H9 (cell line): ENCODE measurements at regions not wholly inside any gene's neighbourhood (a gene's known extent, or its start where the extent isn't known, plus 50 kb on each side); places are given as distances from the start of the nearest gene placed in this dataset.

Experiments
- DNase-seq: peaks from one replicate; pipeline ENCODE4 v3.0.0-alpha.2; 2017
- H2AFZ ChIP-seq: one replicate; pipeline ENCODE4 v1.6.1; 2013; ENCODE audit warnings: mild to moderate bottlenecking, low read length, control low read depth, moderate library complexity
- H2AK5ac ChIP-seq: 2 replicates; pipeline ENCODE4 v1.6.1; 2013; ENCODE audit warnings: low read length, control low read depth, mixed read lengths; ENCODE audit not compliant: insufficient read length
- H2BK120ac ChIP-seq: one replicate; pipeline ENCODE4 v1.6.1; 2013; ENCODE audit warnings: low read depth, mild to moderate bottlenecking, low read length, control low read depth, inconsistent platforms; ENCODE audit not compliant: poor library complexity, severe bottlenecking
- H2BK12ac ChIP-seq: 2 replicates; pipeline ENCODE4 v1.6.1; 2013; ENCODE audit warnings: low read length, control low read depth, mixed read lengths, low read depth; ENCODE audit not compliant: insufficient read length
- H2BK15ac ChIP-seq: 2 replicates; pipeline ENCODE4 v1.6.1; 2013; ENCODE audit warnings: low read depth, low read length, control low read depth
- H2BK20ac ChIP-seq: one replicate; pipeline ENCODE4 v1.6.1; 2013; ENCODE audit warnings: low read depth, mild to moderate bottlenecking, low read length, control low read depth, inconsistent platforms; ENCODE audit not compliant: poor library complexity, severe bottlenecking
- H2BK5ac ChIP-seq: 2 replicates; pipeline ENCODE4 v1.6.1; 2013; ENCODE audit warnings: low read length, control low read depth, mixed read lengths; ENCODE audit not compliant: insufficient read length
- H3K14ac ChIP-seq: 2 replicates; pipeline ENCODE4 v1.6.1; 2013; ENCODE audit warnings: low read length, control low read depth; ENCODE audit not compliant: insufficient read depth
- H3K18ac ChIP-seq: 2 replicates; pipeline ENCODE4 v1.6.1; 2013; ENCODE audit warnings: low read depth, mild to moderate bottlenecking, mixed read lengths, low read length, control low read depth; ENCODE audit not compliant: insufficient read length
- H3K23ac ChIP-seq: 2 replicates; pipeline ENCODE4 v1.6.1; 2013; ENCODE audit warnings: low read length, control low read depth, mixed read lengths, low read depth; ENCODE audit not compliant: insufficient read length
- H3K23me2 ChIP-seq: 2 replicates; pipeline ENCODE4 v1.6.1; 2013; ENCODE audit warnings: low read depth, mild to moderate bottlenecking, mixed read lengths, low read length, control low read depth; ENCODE audit not compliant: insufficient read length, poor library complexity, severe bottlenecking
- H3K27ac ChIP-seq: 2 replicates; pipeline ENCODE4 v1.5.1; 2013; ENCODE audit warnings: low read length, control low read depth, mixed read lengths, low read depth; ENCODE audit not compliant: insufficient read length
- H3K27me3 ChIP-seq: 2 replicates; pipeline ENCODE4 v1.6.1; 2013; ENCODE audit warnings: low read length, control low read depth, inconsistent platforms; ENCODE audit not compliant: insufficient read depth
- H3K4ac ChIP-seq: 2 replicates; pipeline ENCODE4 v1.6.1; 2013; ENCODE audit warnings: low read depth, mild to moderate bottlenecking, control low read depth, inconsistent platforms, low read length, moderate library complexity
- H3K4me1 ChIP-seq: 2 replicates; pipeline ENCODE4 v1.6.1; 2013; ENCODE audit warnings: low read length, control low read depth, inconsistent platforms; ENCODE audit not compliant: insufficient read depth
- H3K4me2 ChIP-seq: 2 replicates; pipeline ENCODE4 v1.6.1; 2013; ENCODE audit warnings: low read length, control low read depth, mixed read lengths; ENCODE audit not compliant: insufficient read length, insufficient read depth
- H3K56ac ChIP-seq: 2 replicates; pipeline ENCODE4 v1.6.1; 2013; ENCODE audit warnings: low read depth, mild to moderate bottlenecking, mixed read lengths, low read length, control low read depth; ENCODE audit not compliant: insufficient read length
- H3K79me1 ChIP-seq: 2 replicates; pipeline ENCODE4 v1.6.1; 2013; ENCODE audit warnings: low read depth, mild to moderate bottlenecking, moderate library complexity, low read length, control low read depth, inconsistent platforms; ENCODE audit not compliant: insufficient read depth, poor library complexity, severe bottlenecking
- H3K79me2 ChIP-seq: 2 replicates; pipeline ENCODE4 v1.6.1; 2013; ENCODE audit warnings: low read length, control low read depth, inconsistent platforms; ENCODE audit not compliant: insufficient read depth
- H3K9ac ChIP-seq: 2 replicates; pipeline ENCODE4 v1.6.1; 2013; ENCODE audit warnings: low read length, control low read depth, mixed read lengths; ENCODE audit not compliant: insufficient read length; ENCODE audit errors: extremely low read depth
- H3K9me3 ChIP-seq: one replicate; pipeline ENCODE4 v1.6.1; 2013; ENCODE audit warnings: low read depth, low read length, inconsistent platforms; ENCODE audit not compliant: control insufficient read depth
- H3T11ph ChIP-seq: one replicate; pipeline ENCODE4 v1.6.1; 2013; ENCODE audit warnings: mild to moderate bottlenecking, low read length, control low read depth, inconsistent platforms
- H4K20me1 ChIP-seq: one replicate; pipeline ENCODE4 v1.6.1; 2013; ENCODE audit not compliant: control insufficient read depth, insufficient read length, insufficient read depth
- H4K5ac ChIP-seq: 2 replicates; pipeline ENCODE4 v1.6.1; 2013; ENCODE audit warnings: low read depth, mild to moderate bottlenecking, mixed read lengths, low read length, control low read depth; ENCODE audit not compliant: insufficient read length
- H4K8ac ChIP-seq: replicated peaks from 2 replicates; pipeline ENCODE4 v1.6.1; 2013; ENCODE audit warnings: low read length, control low read depth, mixed read lengths, low read depth; ENCODE audit not compliant: insufficient read length
- H4K91ac ChIP-seq: 2 replicates; pipeline ENCODE4 v1.6.1; 2013; ENCODE audit warnings: low read depth, mild to moderate bottlenecking, moderate library complexity, mixed read lengths, low read length, control low read depth; ENCODE audit not compliant: insufficient read length
- H3K27ac Mint-ChIP-seq, 3 experiments: 2 replicates in 2 of 3; 3 replicates in 1 of 3; pipeline ENCODE4 v1.8.0; 2020 to 2021; ENCODE audit warnings: mixed read lengths in 3 of 3, mild to moderate bottlenecking in 1 of 3, moderate library complexity in 1 of 3
- H3K27me3 Mint-ChIP-seq: 2 replicates; pipeline ENCODE4 v1.8.0; 2021; ENCODE audit warnings: low read depth, mild to moderate bottlenecking, moderate library complexity, mixed read lengths
- H3K36me3 Mint-ChIP-seq, 3 experiments: 2 replicates in 2 of 3; 3 replicates in 1 of 3; pipeline ENCODE4 v1.8.0; 2020 to 2021; ENCODE audit warnings: low read depth in 3 of 3, mixed read lengths in 3 of 3; ENCODE audit not compliant: insufficient read depth in 1 of 3
- H3K4me1 Mint-ChIP-seq, 2 experiments: 2 replicates each; pipeline ENCODE4 v1.8.0; 2020; ENCODE audit warnings: mixed read lengths in 2 of 2
- H3K4me3 Mint-ChIP-seq, 2 experiments: 2 replicates in 1 of 2; 3 replicates in 1 of 2; pipeline ENCODE4 v1.8.0; 2020 to 2021; ENCODE audit warnings: mild to moderate bottlenecking in 2 of 2, mixed read lengths in 2 of 2, moderate library complexity in 1 of 2
- H3K9me3 Mint-ChIP-seq, 2 experiments: 2 replicates in 1 of 2; 3 replicates in 1 of 2; pipeline ENCODE4 v1.8.0; 2020; ENCODE audit warnings: mild to moderate bottlenecking in 2 of 2, mixed read lengths in 2 of 2, moderate library complexity in 1 of 2
- CTCF ChIP-seq: fragments of 200-600 bp; sonication (generic); conservative IDR thresholded peaks from 3 replicates; pipeline ENCODE4 v1.8.0; 2021; ENCODE audit warnings: antibody characterized with exemption, mild to moderate bottlenecking
- WGBS: extraction: QIAGEN DNeasy Blood & Tissue Kit; methylation state at CpG from one replicate; pipeline ENCODE4 v1.1.7; 2013; ENCODE audit warnings: missing lambda C conversion rate, low lambda C conversion rate, mixed read lengths; ENCODE audit not compliant: insufficient read length; ENCODE audit errors: extremely low coverage; 5-methylcytosine and 5-hydroxymethylcytosine counted together

GRCh38 chr10:90621577-90621976 lies 236.3 kb downstream of the HTR7 start:
- no peak overlapping the region for H3T11ph ChIP-seq
- no peak overlapping the region for H3K56ac ChIP-seq
- no peak overlapping the region for H2BK12ac ChIP-seq
- H3K79me2 ChIP-seq: no peaks in the 10 kb centered on the region
- H3K27me3 ChIP-seq: no peaks in the 10 kb centered on the region
- no peak overlapping the region for H2AFZ ChIP-seq
- H4K5ac ChIP-seq: no peak overlapping the region
- peak; percentile 40 for DNase-seq
- H2BK5ac ChIP-seq: no peak overlapping the region
- no peaks in the 10 kb centered on the region for H4K20me1 ChIP-seq
- H3K23ac ChIP-seq: no peak overlapping the region
- no peak overlapping the region for H2BK20ac ChIP-seq
- H3K27ac ChIP-seq: no peak overlapping the region
- no peak for TF ChIP-seq CTCF
- H4K91ac ChIP-seq: no peak overlapping the region
- no peaks in the 10 kb centered on the region for H3K9me3 Mint-ChIP-seq
- no peak overlapping the region for H3K4ac ChIP-seq
- no peak overlapping the region for H3K9ac ChIP-seq
- H3K4me1 ChIP-seq: no peaks in the 10 kb centered on the region
- no peak overlapping the region for H3K4me3 Mint-ChIP-seq
- peaks cover 1% of the 10 kb centered on the region; the same call in 1 of the 2 replicates for H3K27me3 Mint-ChIP-seq
- H2BK120ac ChIP-seq: no peak overlapping the region
- no peak overlapping the region for H3K18ac ChIP-seq
- H3K14ac ChIP-seq: no peak overlapping the region
- no peaks in the 10 kb centered on the region for H3K23me2 ChIP-seq
- H3K9me3 ChIP-seq: no peaks in the 10 kb centered on the region
- no peak overlapping the region for H2AK5ac ChIP-seq
- H3K4me1 Mint-ChIP-seq: peaks cover 5 to 9% of the 10 kb centered on the region in 2 experiments
- H4K8ac ChIP-seq: no peak overlapping the region
- WGBS: no CpG with 5 or more reads among the region's 2 CpGs
- no peak overlapping the region for H3K4me2 ChIP-seq
- H2BK15ac ChIP-seq: no peak overlapping the region
- H3K27ac Mint-ChIP-seq: no peak overlapping the region
- no peaks in the 10 kb centered on the region for H3K79me1 ChIP-seq
- H3K36me3 Mint-ChIP-seq: no peaks in the 10 kb centered on the region
